ENCODE measurements at regions not wholly inside any gene's neighbourhood (a gene's known extent, or its start where the extent isn't known, plus 50 kb on each side); places are given as distances from the start of the nearest gene placed in this dataset.

GRCh38 chr15:93846148-93846547 is 385.2 kb upstream of the MCTP2 start (continued):
- no peak for TF ChIP-seq CHD7 (IDR thresholded peaks at IDR 0.05; ENCODE audit: insufficient replicate concordance, low read length)
- no peak for TF ChIP-seq CTCF (IDR thresholded peaks at IDR 0.05; ENCODE audit: control extremely low read depth in 1 of 3, insufficient read depth in 1 of 3, low read depth in 1 of 3, low read length in 3 of 3)
- TF ChIP-seq POLR2AphosphoS5 (IDR thresholded peaks at IDR 0.05; ENCODE audit: low read depth, low read length): no peak
- no peak for TF ChIP-seq E2F6 (IDR thresholded peaks at IDR 0.05)
- no peak for TF ChIP-seq TBP (IDR thresholded peaks at IDR 0.05; ENCODE audit: low read depth, low read length)
- no peak for TF ChIP-seq GTF2F1 (IDR thresholded peaks at IDR 0.05; ENCODE audit: borderline replicate concordance, low read depth, low read length)

Measured in H1 (cell line).